ENCODE measurements at regions not wholly inside any gene's neighbourhood (a gene's known extent, or its start where the extent isn't known, plus 50 kb on each side); places are given as distances from the start of the nearest gene placed in this dataset.
"Not testable (repeated sequence)": the region's sequence is repeated elsewhere in the genome, so short reads cannot be mapped to it uniquely, and the experiment has no call there.

GRCh38 chr13:57909833-57910232 is 278.3 kb downstream of the PCDH17 start:
- not testable (repeated sequence) for DNase-seq (ENCODE audit: low read depth in 2 of 2)

GRCh38 chr13:57918086-57918485 is 286.5 kb downstream of the PCDH17 start:
- DNase-seq (ENCODE audit: low read depth in 2 of 2): no peak

GRCh38 chr13:57918913-57919312 is 287.4 kb downstream of the PCDH17 start:
- no peak for DNase-seq (ENCODE audit: low read depth in 2 of 2)

- no peak for DNase-seq (ENCODE audit: low read depth in 2 of 2)
Measured at GRCh38 chr13:57925250-57925649, 293.7 kb downstream of the PCDH17 start.

- DNase-seq (ENCODE audit: low read depth in 2 of 2): no peak
Measured at GRCh38 chr13:57925751-57926150, 294.2 kb downstream of the PCDH17 start.

GRCh38 chr13:57932061-57932460 is 300.5 kb downstream of the PCDH17 start:
- no peak for DNase-seq (ENCODE audit: low read depth in 2 of 2)

- no peak for DNase-seq (ENCODE audit: low read depth in 2 of 2)
Measured at GRCh38 chr13:57933606-57934005, 302.1 kb downstream of the PCDH17 start.

- DNase-seq (ENCODE audit: low read depth in 2 of 2): no peak
Measured at GRCh38 chr13:57935965-57936364, 304.4 kb downstream of the PCDH17 start.

- DNase-seq (ENCODE audit: low read depth in 2 of 2): no peak
Measured at GRCh38 chr13:57946361-57946760, 314.8 kb downstream of the PCDH17 start.

- DNase-seq (ENCODE audit: low read depth in 2 of 2): no peak
Measured at GRCh38 chr13:57948884-57949283, 317.3 kb downstream of the PCDH17 start.

GRCh38 chr13:57969951-57970350 is 338.4 kb downstream of the PCDH17 start:
- DNase-seq (ENCODE audit: low read depth in 2 of 2): no peak

GRCh38 chr13:57970404-57970803 is 338.9 kb downstream of the PCDH17 start:
- no peak for DNase-seq (ENCODE audit: low read depth in 2 of 2)

- no peak for DNase-seq (ENCODE audit: low read depth in 2 of 2)
Measured at GRCh38 chr13:57982782-57983181, 351.2 kb downstream of the PCDH17 start.

GRCh38 chr13:57988276-57988675 is 356.7 kb downstream of the PCDH17 start:
- DNase-seq (ENCODE audit: low read depth in 2 of 2): no peak

GRCh38 chr13:57991041-57991440 is 359.5 kb downstream of the PCDH17 start:
- no peak for DNase-seq (ENCODE audit: low read depth in 2 of 2)

GRCh38 chr13:57992416-57992815 is 360.9 kb downstream of the PCDH17 start:
- DNase-seq (ENCODE audit: low read depth in 2 of 2): no peak

- no peak for DNase-seq (ENCODE audit: low read depth in 2 of 2)
Measured at GRCh38 chr13:57996717-57997116, 365.2 kb downstream of the PCDH17 start.

GRCh38 chr13:58004751-58005150 is 373.2 kb downstream of the PCDH17 start:
- DNase-seq (ENCODE audit: low read depth in 2 of 2): no peak

- no peak for DNase-seq (ENCODE audit: low read depth in 2 of 2)
Measured at GRCh38 chr13:58018020-58018419, 386.5 kb downstream of the PCDH17 start.

- DNase-seq (ENCODE audit: low read depth in 2 of 2): no peak
Measured at GRCh38 chr13:58018865-58019264, 387.3 kb downstream of the PCDH17 start.

- no peak for DNase-seq (ENCODE audit: low read depth in 2 of 2)
Measured at GRCh38 chr13:58024103-58024502, 392.6 kb downstream of the PCDH17 start.

- no peak for DNase-seq (ENCODE audit: low read depth in 2 of 2)
Measured at GRCh38 chr13:58025821-58026220, 394.3 kb downstream of the PCDH17 start.

GRCh38 chr13:58032676-58033460 is 401.3 kb downstream of the PCDH17 start:
- no peak for DNase-seq (ENCODE audit: low read depth in 2 of 2)

- no peak for DNase-seq (ENCODE audit: low read depth in 2 of 2)
Measured at GRCh38 chr13:58043971-58044370, 412.4 kb downstream of the PCDH17 start.

Measured in activated CD4-positive, alpha-beta T cell treated with anti-CD3 and anti-CD28 coated beads for 24 hours (primary cell).